Cardiac muscle cell (in vitro differentiated cells and primary cell): ENCODE measurements at regions not wholly inside any gene's neighbourhood (a gene's known extent, or its start where the extent isn't known, plus 50 kb on each side); places are given as distances from the start of the nearest gene placed in this dataset.

Experiments
- DNase-seq, 2 donors: peaks; one replicate each; pipeline versions ENCODE4 v3.0.0 to v3.0.0-alpha.2; 2010 to 2017; ENCODE audit warnings: low read depth in 1 of 2, low spot score in 1 of 2
- H3K27ac ChIP-seq: fragments of 200-600 bp; sonication (generic); 2 replicates; pipeline ENCODE4 v1.5.1; 2016
- H3K27me3 ChIP-seq: fragments of 200-600 bp; sonication (generic); 2 replicates; pipeline ENCODE4 v1.6.0; 2016; ENCODE audit warnings: control low read depth
- H3K36me3 ChIP-seq: fragments of 200-600 bp; sonication (generic); 2 replicates; pipeline ENCODE4 v1.5.1; 2016; ENCODE audit warnings: control low read depth
- H3K4me1 ChIP-seq: fragments of 200-600 bp; sonication (generic); 2 replicates; pipeline ENCODE4 v1.8.1; 2017; ENCODE audit warnings: low read depth, mild to moderate bottlenecking, mixed run types
- H3K4me3 ChIP-seq: fragments of 200-600 bp; sonication (generic); 2 replicates; pipeline ENCODE4 v1.5.1; 2016; ENCODE audit warnings: mild to moderate bottlenecking
- H3K9me3 ChIP-seq: fragments of 200-600 bp; sonication (generic); 2 replicates; pipeline ENCODE4 v1.5.1; 2017; ENCODE audit warnings: low read depth, mild to moderate bottlenecking, control low read depth
- CTCF ChIP-seq: IDR thresholded peaks from 2 replicates; pipeline ENCODE4 v1.5.1; 2012; ENCODE audit warnings: low read depth, mild to moderate bottlenecking, low read length

- Histone ChIP-seq H3K9me3 (no peaks in the 10 kb centered on the region), H3K4me3 (no peak overlapping the region), H3K4me1 (no peaks in the 10 kb centered on the region), H3K27ac (no peak overlapping the region), H3K36me3 (no peaks in the 10 kb centered on the region), H3K27me3 (no peaks in the 10 kb centered on the region)
- DNase-seq = no peak
- TF ChIP-seq CTCF = no peak
Measured at GRCh38 chr14:103250181-103250580, 83.9 kb upstream of the EIF5 start.

GRCh38 chr14:103250874-103251273 lies 83.2 kb upstream of the EIF5 start:
- DNase-seq = no peak
- Histone ChIP-seq H3K36me3 (no peaks in the 10 kb centered on the region), H3K4me3 (no peak overlapping the region), H3K27ac (no peak overlapping the region), H3K27me3 (no peaks in the 10 kb centered on the region), H3K4me1 (no peaks in the 10 kb centered on the region), H3K9me3 (no peaks in the 10 kb centered on the region)
- TF ChIP-seq CTCF = no peak

GRCh38 chr14:103255555-103255954 lies 78.5 kb upstream of the EIF5 start:
- no peaks in the 10 kb centered on the region for H3K36me3 ChIP-seq
- no peaks in the 10 kb centered on the region for H3K4me1 ChIP-seq
- no peak for TF ChIP-seq CTCF
- no peaks in the 10 kb centered on the region for H3K9me3 ChIP-seq
- no peak for DNase-seq
- no peaks in the 10 kb centered on the region for H3K27me3 ChIP-seq
- no peak overlapping the region for H3K27ac ChIP-seq
- H3K4me3 ChIP-seq = no peak overlapping the region

GRCh38 chr14:103256406-103256805 lies 77.6 kb upstream of the EIF5 start:
- no peaks in the 10 kb centered on the region for H3K4me1 ChIP-seq
- no peaks in the 10 kb centered on the region for H3K9me3 ChIP-seq
- TF ChIP-seq CTCF = no peak
- no peaks in the 10 kb centered on the region for H3K36me3 ChIP-seq
- DNase-seq = no peak
- no peak overlapping the region for H3K4me3 ChIP-seq
- no peak overlapping the region for H3K27ac ChIP-seq
- H3K27me3 ChIP-seq = no peaks in the 10 kb centered on the region

- no peak for TF ChIP-seq CTCF
- no peak overlapping the region for H3K4me3 ChIP-seq
- no peak for DNase-seq
- H3K27me3 ChIP-seq = no peaks in the 10 kb centered on the region
- no peak overlapping the region for H3K27ac ChIP-seq
- no peaks in the 10 kb centered on the region for H3K9me3 ChIP-seq
- no peaks in the 10 kb centered on the region for H3K4me1 ChIP-seq
- H3K36me3 ChIP-seq = no peaks in the 10 kb centered on the region
Measured at GRCh38 chr14:103257211-103257962, 76.7 kb upstream of the EIF5 start.

- no peak overlapping the region for H3K27ac ChIP-seq
- no peaks in the 10 kb centered on the region for H3K36me3 ChIP-seq
- DNase-seq = no peak
- TF ChIP-seq CTCF = no peak
- no peaks in the 10 kb centered on the region for H3K4me1 ChIP-seq
- no peaks in the 10 kb centered on the region for H3K27me3 ChIP-seq
- no peaks in the 10 kb centered on the region for H3K9me3 ChIP-seq
- no peak overlapping the region for H3K4me3 ChIP-seq
Measured at GRCh38 chr14:103258211-103258610, 75.8 kb upstream of the EIF5 start.
